HEK293 (cell line): ENCODE measurements at regions not wholly inside any gene's neighbourhood (a gene's known extent, or its start where the extent isn't known, plus 50 kb on each side); places are given as distances from the start of the nearest gene placed in this dataset.

Source experiments
- CTCF ChIA-PET: fragments of 350-600 bp; formaldehyde crosslinking; extraction: SDS; loops from one replicate; lab custom pipeline; 2021; ENCODE audit warnings: antibody characterized with exemption; lab: Yijun Ruan, JAX
- POLR2A ChIA-PET: fragments of 300-600 bp; formaldehyde crosslinking; extraction: SDS; loops from one replicate; lab custom pipeline; 2020; ENCODE audit warnings: antibody characterized with exemption, inconsistent platforms; lab: Yijun Ruan, JAX
- H3K27ac ChIP-seq: fragments of 200-500 bp; sonication (Bioruptor generic); 2 replicates; pipeline ENCODE4 v1.5.1; 2014; ENCODE audit warnings: low read depth, low read length, control low read depth, inconsistent platforms; ENCODE audit errors: extremely low read depth
- H3K36me3 ChIP-seq, 2 experiments: fragments of 200-500 bp in 1 of 2; sonication (Bioruptor generic) in 1 of 2; 1 replicate in 1 of 2; 2 replicates in 1 of 2; pipeline ENCODE4 v1.5.1; 2014 to 2017; ENCODE audit warnings: inconsistent platforms in 2 of 2, low read length in 2 of 2; ENCODE audit not compliant: control insufficient read depth in 2 of 2, insufficient read depth in 1 of 2
- H3K4me1 ChIP-seq: fragments of 200-500 bp; sonication (Bioruptor generic); 2 replicates; pipeline ENCODE4 v1.5.1; 2014; ENCODE audit warnings: mild to moderate bottlenecking, low read length, inconsistent platforms; ENCODE audit not compliant: control insufficient read depth, insufficient read depth
- H3K4me3 ChIP-seq: 2 replicates; pipeline ENCODE4 v1.5.1; 2011; ENCODE audit warnings: low read depth, mild to moderate bottlenecking, control low read depth, low read length, moderate library complexity
- H3K9me3 ChIP-seq: fragments of 200-500 bp; sonication (Bioruptor generic); 2 replicates; pipeline ENCODE4 v1.5.1; 2014; ENCODE audit warnings: low read depth, low read length, inconsistent platforms; ENCODE audit not compliant: control insufficient read depth, insufficient read depth
- GFI1B ChIP-seq: fragments of 450-650 bp; formaldehyde crosslinking; IDR thresholded peaks from 2 replicates; pipeline ENCODE4 v1.5.1; 2016; ENCODE audit warnings: missing biosample characterization, missing genetic modification characterization
- GLIS1 ChIP-seq: fragments of 450-650 bp; formaldehyde crosslinking; IDR thresholded peaks from 2 replicates; pipeline ENCODE4 v1.5.1; 2016; ENCODE audit warnings: missing biosample characterization, missing genetic modification characterization
- KLF8 ChIP-seq: fragments of 450-650 bp; formaldehyde crosslinking; IDR thresholded peaks from 2 replicates; pipeline ENCODE4 v1.5.1; 2016; ENCODE audit warnings: missing biosample characterization, missing genetic modification characterization
- ZBTB20 ChIP-seq: fragments of 450-650 bp; formaldehyde crosslinking; IDR thresholded peaks from 2 replicates; pipeline ENCODE4 v1.5.1; 2016; ENCODE audit warnings: missing biosample characterization, missing genetic modification characterization
- ZFP3 ChIP-seq: fragments of 450-650 bp; formaldehyde crosslinking; IDR thresholded peaks from 2 replicates; pipeline ENCODE4 v1.5.1; 2016; ENCODE audit warnings: low read depth, missing biosample characterization, missing genetic modification characterization
- ZIC2 ChIP-seq: fragments of 450-650 bp; formaldehyde crosslinking; IDR thresholded peaks from 2 replicates; pipeline ENCODE4 v1.5.1; 2016; ENCODE audit warnings: missing biosample characterization, missing genetic modification characterization
- ZNF121 ChIP-seq: fragments of 450-650 bp; formaldehyde crosslinking; IDR thresholded peaks from 2 replicates; pipeline ENCODE4 v1.5.1; 2016; ENCODE audit warnings: missing biosample characterization, missing genetic modification characterization
- ZNF16 ChIP-seq: fragments of 450-650 bp; formaldehyde crosslinking; IDR thresholded peaks from 2 replicates; pipeline ENCODE4 v1.5.1; 2016; ENCODE audit warnings: low read depth, missing biosample characterization, missing genetic modification characterization
- ZNF221 ChIP-seq: fragments of 450-650 bp; formaldehyde crosslinking; IDR thresholded peaks from 2 replicates; pipeline ENCODE4 v1.5.1; 2017; ENCODE audit warnings: missing biosample characterization, missing genetic modification characterization, borderline replicate concordance
- ZNF248 ChIP-seq: fragments of 450-650 bp; formaldehyde crosslinking; IDR thresholded peaks from 2 replicates; pipeline ENCODE4 v1.5.1; 2017; ENCODE audit warnings: missing biosample characterization, missing genetic modification characterization
- ZNF292 ChIP-seq: fragments of 450-650 bp; formaldehyde crosslinking; IDR thresholded peaks from 2 replicates; pipeline ENCODE4 v1.5.1; 2016; ENCODE audit warnings: low read depth, missing biosample characterization, missing genetic modification characterization, borderline replicate concordance
- ZNF335 ChIP-seq: fragments of 450-650 bp; formaldehyde crosslinking; conservative IDR thresholded peaks from 2 replicates; pipeline ENCODE4 v1.5.1; 2016; ENCODE audit warnings: missing biosample characterization, missing genetic modification characterization
- ZNF596 ChIP-seq: fragments of 450-650 bp; IDR thresholded peaks from 2 replicates; pipeline ENCODE4 v1.5.0; 2018; ENCODE audit warnings: missing biosample characterization, mild to moderate bottlenecking, missing genetic modification characterization, moderate library complexity
- ZNF621 ChIP-seq: fragments of 450-650 bp; formaldehyde crosslinking; IDR thresholded peaks from 2 replicates; pipeline ENCODE4 v1.5.1; 2017; ENCODE audit warnings: missing biosample characterization, missing genetic modification characterization
- ZNF660 ChIP-seq: fragments of 450-650 bp; IDR thresholded peaks from 2 replicates; pipeline ENCODE4 v1.5.1; 2018; ENCODE audit warnings: missing biosample characterization, mild to moderate bottlenecking, missing genetic modification characterization
- ZNF677 ChIP-seq: fragments of 450-650 bp; IDR thresholded peaks from 2 replicates; pipeline ENCODE4 v1.5.0; 2018; ENCODE audit warnings: missing biosample characterization, mild to moderate bottlenecking, missing genetic modification characterization, moderate library complexity
- TF ChIP-seq, protein P1 (sequence below): fragments of 450-650 bp; formaldehyde crosslinking; IDR thresholded peaks from 2 replicates; pipeline ENCODE4 v1.5.1; 2016; ENCODE audit warnings: missing biosample characterization, missing genetic modification characterization
- TF ChIP-seq, protein P2 (sequence below): fragments of 450-650 bp; formaldehyde crosslinking; IDR thresholded peaks from 2 replicates; pipeline ENCODE4 v1.5.1; 2016; ENCODE audit warnings: missing biosample characterization, missing genetic modification characterization
- TF ChIP-seq, protein P3 (sequence below): fragments of 450-650 bp; formaldehyde crosslinking; IDR thresholded peaks from 2 replicates; pipeline ENCODE4 v1.5.1; 2016; ENCODE audit warnings: missing biosample characterization, missing genetic modification characterization
- TF ChIP-seq, protein P4 (sequence below): fragments of 450-650 bp; formaldehyde crosslinking; IDR thresholded peaks from 2 replicates; pipeline ENCODE4 v1.5.1; 2016; ENCODE audit warnings: missing biosample characterization, missing genetic modification characterization

DNA sequence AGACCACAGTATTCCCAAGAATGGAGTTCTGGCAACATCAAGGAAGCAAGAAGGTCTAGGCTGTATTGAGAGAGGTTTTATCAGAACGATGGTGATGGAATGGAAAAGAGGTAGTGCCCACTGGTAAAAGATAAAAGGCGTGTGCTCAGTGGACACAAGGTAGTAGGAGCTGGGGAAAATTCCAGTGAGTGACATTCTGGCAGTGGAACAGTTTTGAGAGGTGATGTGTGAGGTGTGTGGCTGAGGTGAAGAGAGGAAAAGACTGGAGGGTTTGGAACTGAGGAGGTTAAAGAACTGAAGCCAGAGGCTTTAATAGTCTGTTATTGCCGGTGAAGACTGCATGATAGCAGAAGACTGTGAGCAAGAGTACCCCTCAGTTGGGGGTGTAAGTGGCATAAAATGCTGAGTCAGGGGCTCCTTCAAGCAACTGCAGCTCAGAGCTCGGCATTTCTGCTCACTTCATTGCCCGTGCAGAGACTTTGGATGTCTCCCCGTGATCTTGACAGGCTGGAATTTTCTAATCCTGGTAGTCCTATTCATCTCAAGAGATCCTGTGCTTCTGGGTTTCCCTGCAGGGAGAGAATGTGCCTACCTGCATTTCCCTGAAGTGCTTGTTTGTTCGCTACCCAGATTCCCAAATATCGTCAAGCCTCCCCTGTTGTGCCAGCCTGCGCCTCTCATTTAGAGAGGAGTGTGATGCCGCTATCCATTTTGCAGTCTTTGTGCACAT is 191.0 kb downstream of the SATB1 start:
- H3K27ac ChIP-seq: no peak overlapping the region
- H3K9me3 ChIP-seq: no peaks in the 10 kb centered on the region
- H3K4me1 ChIP-seq: peaks cover 2% of the 10 kb centered on the region; the same call in 1 of the 2 replicates
- ChIA-PET CTCF (interaction anchor here (0.6 kb wide), 2 partner anchors 164 to 788 kb away, joined by 4 read pairs; no protein-coding TSS in a partner anchor), POLR2A (no interaction called here)
- TF ChIP-seq ZNF621 (tag by site-specific recombination) (no peak), GLIS1 (tag by site-specific recombination) (no peak), ZIC2 (tag by site-specific recombination) (peak; percentile 48; the same call in 1 of the 2 replicates), ZBTB20 (tag by site-specific recombination) (peak; percentile 81), ZFP3 (tag by site-specific recombination) (no peak), KLF8 (no peak), ZNF292 (tag by site-specific recombination) (no peak), ZNF248 (tag by site-specific recombination) (no peak), ZNF221 (tag by site-specific recombination) (no peak)
- TF ChIP-seq, protein P1, sequence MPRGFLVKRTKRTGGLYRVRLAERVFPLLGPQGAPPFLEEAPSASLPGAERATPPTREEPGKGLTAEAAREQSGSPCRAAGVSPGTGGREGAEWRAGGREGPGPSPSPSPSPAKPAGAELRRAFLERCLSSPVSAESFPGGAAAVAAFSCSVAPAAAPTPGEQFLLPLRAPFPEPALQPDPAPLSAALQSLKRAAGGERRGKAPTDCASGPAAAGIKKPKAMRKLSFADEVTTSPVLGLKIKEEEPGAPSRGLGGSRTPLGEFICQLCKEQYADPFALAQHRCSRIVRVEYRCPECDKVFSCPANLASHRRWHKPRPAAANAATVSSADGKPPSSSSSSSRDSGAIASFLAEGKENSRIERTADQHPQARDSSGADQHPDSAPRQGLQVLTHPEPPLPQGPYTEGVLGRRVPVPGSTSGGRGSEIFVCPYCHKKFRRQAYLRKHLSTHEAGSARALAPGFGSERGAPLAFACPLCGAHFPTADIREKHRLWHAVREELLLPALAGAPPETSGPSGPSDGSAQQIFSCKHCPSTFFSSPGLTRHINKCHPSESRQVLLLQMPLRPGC (tag by site-specific recombination): no peak
- H3K36me3 ChIP-seq: no peaks in the 10 kb centered on the region
- H3K4me3 ChIP-seq: no peak overlapping the region

DNA sequence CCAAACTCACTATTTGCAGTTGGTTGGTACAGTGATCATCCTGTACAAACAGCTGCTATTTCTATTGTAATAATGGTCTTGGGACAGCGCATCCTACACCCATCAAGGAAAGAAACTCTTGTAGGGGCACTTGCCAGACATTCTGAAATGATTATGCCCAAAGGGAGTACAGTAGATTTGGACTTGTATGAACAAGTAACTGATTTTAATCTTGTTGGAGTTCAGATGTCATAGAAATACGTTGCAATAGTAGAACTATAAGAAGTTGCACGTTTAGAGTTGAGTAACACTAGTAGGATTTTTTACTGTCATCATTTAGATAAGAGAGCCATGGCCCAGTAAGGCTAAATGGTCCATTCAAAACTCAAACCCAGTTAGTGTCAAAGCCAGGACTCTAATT is 192.8 kb downstream of the SATB1 start:
- H3K4me1 ChIP-seq: no peaks in the 10 kb centered on the region; the same call in 1 of the 2 replicates
- no peak overlapping the region for H3K27ac ChIP-seq
- TF ChIP-seq GLIS1 (tag by site-specific recombination): no peak
- no peak for TF ChIP-seq ZNF16 (tag by site-specific recombination)
- H3K4me3 ChIP-seq: no peak overlapping the region
- H3K9me3 ChIP-seq: no peaks in the 10 kb centered on the region
- CTCF ChIA-PET: no interaction called here
- no peaks in the 10 kb centered on the region for H3K36me3 ChIP-seq
- POLR2A ChIA-PET: no interaction called here

DNA sequence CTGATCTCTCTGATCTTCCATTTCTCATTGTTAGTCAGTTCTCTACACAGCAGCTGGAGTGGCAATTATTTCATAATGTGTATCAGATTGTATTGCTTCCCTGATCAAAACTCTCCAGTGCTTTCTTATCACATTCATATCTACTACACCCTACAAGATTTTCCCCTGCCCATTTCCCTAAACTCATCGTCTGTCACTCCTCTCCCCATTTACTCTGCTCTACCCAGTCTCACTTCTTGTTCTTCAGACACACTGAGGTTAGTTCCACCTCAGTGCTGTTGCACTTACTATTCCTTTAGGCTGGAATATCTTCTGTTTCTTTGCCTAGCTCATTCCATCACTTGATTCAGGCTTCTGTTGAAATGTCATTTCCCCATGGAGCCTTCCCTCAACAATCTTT is 197.1 kb downstream of the SATB1 start:
- TF ChIP-seq, protein P2, sequence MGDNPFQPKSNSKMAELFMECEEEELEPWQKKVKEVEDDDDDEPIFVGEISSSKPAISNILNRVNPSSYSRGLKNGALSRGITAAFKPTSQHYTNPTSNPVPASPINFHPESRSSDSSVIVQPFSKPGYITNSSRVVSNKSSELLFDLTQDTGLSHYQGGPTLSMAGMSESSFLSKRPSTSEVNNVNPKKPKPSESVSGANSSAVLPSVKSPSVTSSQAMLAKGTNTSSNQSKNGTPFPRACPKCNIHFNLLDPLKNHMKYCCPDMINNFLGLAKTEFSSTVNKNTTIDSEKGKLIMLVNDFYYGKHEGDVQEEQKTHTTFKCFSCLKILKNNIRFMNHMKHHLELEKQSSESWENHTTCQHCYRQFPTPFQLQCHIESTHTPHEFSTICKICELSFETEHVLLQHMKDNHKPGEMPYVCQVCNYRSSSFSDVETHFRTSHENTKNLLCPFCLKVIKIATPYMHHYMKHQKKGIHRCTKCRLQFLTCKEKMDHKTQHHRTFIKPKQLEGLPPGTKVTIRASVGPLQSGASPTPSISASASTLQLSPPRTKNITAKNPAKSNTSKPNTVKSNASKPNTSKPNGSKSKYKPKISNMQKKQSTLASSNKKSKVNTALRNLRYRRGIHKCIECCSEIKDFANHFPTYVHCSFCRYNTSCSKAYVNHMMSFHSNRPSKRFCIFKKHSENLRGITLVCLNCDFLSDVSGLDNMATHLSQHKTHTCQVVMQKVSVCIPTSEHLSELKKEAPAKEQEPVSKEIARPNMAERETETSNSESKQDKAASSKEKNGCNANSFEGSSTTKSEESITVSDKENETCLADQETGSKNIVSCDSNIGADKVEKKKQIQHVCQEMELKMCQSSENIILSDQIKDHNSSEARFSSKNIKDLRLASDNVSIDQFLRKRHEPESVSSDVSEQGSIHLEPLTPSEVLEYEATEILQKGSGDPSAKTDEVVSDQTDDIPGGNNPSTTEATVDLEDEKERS (tag by site-specific recombination): no peak
- Histone ChIP-seq H3K4me1 (no peaks in the 10 kb centered on the region), H3K9me3 (no peaks in the 10 kb centered on the region), H3K27ac (no peak overlapping the region), H3K36me3 (no peaks in the 10 kb centered on the region), H3K4me3 (no peak overlapping the region)
- POLR2A ChIA-PET: no interaction called here
- CTCF ChIA-PET: no interaction called here

DNA sequence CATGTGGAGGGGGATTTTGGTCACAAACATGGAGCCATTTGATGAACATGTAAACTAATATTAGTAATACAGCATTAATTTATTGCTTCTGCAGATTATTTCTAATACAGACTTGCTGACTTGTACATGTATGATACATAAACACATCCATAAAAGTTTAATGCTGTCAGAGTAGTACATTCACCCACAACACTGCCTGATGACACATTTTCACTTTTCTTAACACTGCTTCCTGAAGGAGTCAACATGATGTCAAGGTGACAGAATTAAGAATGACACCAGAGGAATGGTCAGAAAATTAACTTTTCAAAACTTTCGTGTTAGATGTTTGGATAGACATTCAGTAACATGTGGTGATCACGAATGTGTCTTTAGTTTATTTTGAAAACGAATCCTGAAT is 199.4 kb downstream of the SATB1 start:
- CTCF ChIA-PET: no interaction called here
- Histone ChIP-seq H3K4me3 (no peak overlapping the region), H3K27ac (no peak overlapping the region)
- TF ChIP-seq ZNF335 (no peak), GFI1B (tag by site-specific recombination) (no peak), ZNF121 (tag by site-specific recombination) (no peak), ZNF596 (no peak), ZNF660 (tag by site-specific recombination) (no peak), ZNF677 (tag by site-specific recombination) (no peak)
- TF ChIP-seq, protein P3, sequence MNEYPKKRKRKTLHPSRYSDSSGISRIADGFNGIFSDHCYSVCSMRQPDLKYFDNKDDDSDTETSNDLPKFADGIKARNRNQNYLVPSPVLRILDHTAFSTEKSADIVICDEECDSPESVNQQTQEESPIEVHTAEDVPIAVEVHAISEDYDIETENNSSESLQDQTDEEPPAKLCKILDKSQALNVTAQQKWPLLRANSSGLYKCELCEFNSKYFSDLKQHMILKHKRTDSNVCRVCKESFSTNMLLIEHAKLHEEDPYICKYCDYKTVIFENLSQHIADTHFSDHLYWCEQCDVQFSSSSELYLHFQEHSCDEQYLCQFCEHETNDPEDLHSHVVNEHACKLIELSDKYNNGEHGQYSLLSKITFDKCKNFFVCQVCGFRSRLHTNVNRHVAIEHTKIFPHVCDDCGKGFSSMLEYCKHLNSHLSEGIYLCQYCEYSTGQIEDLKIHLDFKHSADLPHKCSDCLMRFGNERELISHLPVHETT (tag by site-specific recombination): no peak
- TF ChIP-seq, protein P4, sequence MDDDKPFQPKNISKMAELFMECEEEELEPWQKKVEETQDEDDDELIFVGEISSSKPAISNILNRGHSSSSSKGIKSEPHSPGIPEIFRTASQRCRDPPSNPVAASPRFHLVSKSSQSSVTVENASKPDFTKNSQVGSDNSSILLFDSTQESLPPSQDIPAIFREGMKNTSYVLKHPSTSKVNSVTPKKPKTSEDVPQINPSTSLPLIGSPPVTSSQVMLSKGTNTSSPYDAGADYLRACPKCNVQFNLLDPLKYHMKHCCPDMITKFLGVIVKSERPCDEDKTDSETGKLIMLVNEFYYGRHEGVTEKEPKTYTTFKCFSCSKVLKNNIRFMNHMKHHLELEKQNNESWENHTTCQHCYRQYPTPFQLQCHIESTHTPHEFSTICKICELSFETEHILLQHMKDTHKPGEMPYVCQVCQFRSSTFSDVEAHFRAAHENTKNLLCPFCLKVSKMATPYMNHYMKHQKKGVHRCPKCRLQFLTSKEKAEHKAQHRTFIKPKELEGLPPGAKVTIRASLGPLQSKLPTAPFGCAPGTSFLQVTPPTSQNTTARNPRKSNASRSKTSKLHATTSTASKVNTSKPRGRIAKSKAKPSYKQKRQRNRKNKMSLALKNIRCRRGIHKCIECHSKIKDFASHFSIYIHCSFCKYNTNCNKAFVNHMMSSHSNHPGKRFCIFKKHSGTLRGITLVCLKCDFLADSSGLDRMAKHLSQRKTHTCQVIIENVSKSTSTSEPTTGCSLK (tag by site-specific recombination): no peak

More for the DNA sequence above, 199.4 kb downstream of the SATB1 start:
- no peaks in the 10 kb centered on the region for H3K4me1 ChIP-seq
- no peaks in the 10 kb centered on the region for H3K9me3 ChIP-seq
- POLR2A ChIA-PET: no interaction called here
- no peaks in the 10 kb centered on the region for H3K36me3 ChIP-seq
